CD8-positive, alpha-beta memory T cell (primary cell): ENCODE measurements at regions not wholly inside any gene's neighbourhood (a gene's known extent, or its start where the extent isn't known, plus 50 kb on each side); places are given as distances from the start of the nearest gene placed in this dataset.

Experiments used
- CTCF ChIA-PET: fragments of 350-600 bp; sonication (Branson Sonifier 250); formaldehyde crosslinking; loops from one replicate; lab custom pipeline; 2021; ENCODE audit warnings: antibody characterized with exemption; lab: Charles Lee
- POLR2A ChIA-PET: fragments of 350-600 bp; sonication (Branson Sonifier 250); formaldehyde crosslinking; loops from one replicate; lab custom pipeline; 2021; ENCODE audit warnings: antibody characterized with exemption; lab: Charles Lee
- DNase-seq, 5 donors: peaks; one replicate each; pipeline versions ENCODE4 v3.0.0 to v3.0.0-alpha.2; 2020 to 2022; ENCODE audit warnings: mixed read lengths in 1 of 5
- H3K27ac ChIP-seq: one replicate; pipeline ENCODE4 v1.7.0; 2013; ENCODE audit warnings: low read depth, mild to moderate bottlenecking, low read length, moderate library complexity
- H3K27me3 ChIP-seq: 2 replicates; pipeline ENCODE4 v1.7.0; 2013; ENCODE audit warnings: low read length, mild to moderate bottlenecking; ENCODE audit not compliant: insufficient read depth, poor library complexity, severe bottlenecking
- H3K36me3 ChIP-seq: 2 replicates; pipeline ENCODE4 v1.7.0; 2013; ENCODE audit warnings: mild to moderate bottlenecking, low read length, moderate library complexity; ENCODE audit not compliant: insufficient read depth
- H3K4me1 ChIP-seq: 2 replicates; pipeline ENCODE4 v1.7.0; 2013; ENCODE audit warnings: mild to moderate bottlenecking, low read length, moderate library complexity; ENCODE audit not compliant: insufficient read depth
- H3K4me3 ChIP-seq: 2 replicates; pipeline ENCODE4 v1.7.0; 2013; ENCODE audit warnings: mild to moderate bottlenecking, low read length
- H3K9me3 ChIP-seq: 2 replicates; pipeline ENCODE4 v1.7.0; 2013; ENCODE audit warnings: mild to moderate bottlenecking, low read length
- H3K27ac Mint-ChIP-seq, 8 donors: one replicate each; pipeline ENCODE4 v1.8.0; 2020 to 2021; ENCODE audit warnings: mixed read lengths in 8 of 8, mild to moderate bottlenecking in 6 of 8, inconsistent platforms in 3 of 8, moderate library complexity in 3 of 8
- H3K27me3 Mint-ChIP-seq, 2 donors: one replicate each; pipeline ENCODE4 v1.8.0; 2020 to 2021; ENCODE audit warnings: mixed read lengths in 2 of 2, mild to moderate bottlenecking in 1 of 2, moderate library complexity in 1 of 2
- H3K36me3 Mint-ChIP-seq, 3 donors: one replicate each; pipeline ENCODE4 v1.8.0; 2020 to 2021; ENCODE audit warnings: mixed read lengths in 3 of 3, inconsistent platforms in 1 of 3, mild to moderate bottlenecking in 1 of 3
- H3K4me1 Mint-ChIP-seq, 3 donors: one replicate each; pipeline ENCODE4 v1.8.0; 2020 to 2021; ENCODE audit warnings: mixed read lengths in 3 of 3, inconsistent platforms in 1 of 3, mild to moderate bottlenecking in 1 of 3
- H3K4me3 Mint-ChIP-seq, 7 donors: one replicate each; pipeline ENCODE4 v1.8.0; 2020 to 2021; ENCODE audit warnings: mixed read lengths in 7 of 7, mild to moderate bottlenecking in 6 of 7, moderate library complexity in 4 of 7, inconsistent platforms in 2 of 7
- H3K9me3 Mint-ChIP-seq, 5 donors: one replicate each; pipeline ENCODE4 v1.8.0; 2020 to 2022; ENCODE audit warnings: mixed read lengths in 5 of 5, mild to moderate bottlenecking in 3 of 5, moderate library complexity in 2 of 5, inconsistent platforms in 1 of 5

GRCh38 chr9:119801311-119801710 is 432.1 kb upstream of the BRINP1 start:
- no peaks in the 10 kb centered on the region for H3K27me3 Mint-ChIP-seq
- Histone ChIP-seq H3K9me3 (no peaks in the 10 kb centered on the region), H3K27ac (no peak overlapping the region), H3K4me1 (no peaks in the 10 kb centered on the region), H3K27me3 (no peaks in the 10 kb centered on the region), H3K36me3 (no peaks in the 10 kb centered on the region), H3K4me3 (no peak overlapping the region)
- no peak for DNase-seq
- H3K9me3 Mint-ChIP-seq = peaks cover 0 to 5% (median 3%) of the 10 kb centered on the region in 5 donors
- H3K36me3 Mint-ChIP-seq = no peaks in the 10 kb centered on the region
- no peak overlapping the region for H3K27ac Mint-ChIP-seq
- ChIA-PET CTCF (no interaction called here), POLR2A (no interaction called here)
- H3K4me1 Mint-ChIP-seq = no peaks in the 10 kb centered on the region
- no peak overlapping the region for H3K4me3 Mint-ChIP-seq

- H3K27ac ChIP-seq = no peak overlapping the region
- H3K36me3 ChIP-seq = no peaks in the 10 kb centered on the region
- Mint-ChIP-seq H3K27me3 (no peaks in the 10 kb centered on the region), H3K4me1 (no peaks in the 10 kb centered on the region), H3K9me3 (peaks cover 0 to 4% (median 0%) of the 10 kb centered on the region in 5 donors), H3K36me3 (no peaks in the 10 kb centered on the region), H3K27ac (no peak overlapping the region), H3K4me3 (no peak overlapping the region)
- POLR2A ChIA-PET = no interaction called here
- no peaks in the 10 kb centered on the region for H3K27me3 ChIP-seq
- no peak overlapping the region for H3K4me3 ChIP-seq
- H3K9me3 ChIP-seq = no peaks in the 10 kb centered on the region
- no peak for DNase-seq
- CTCF ChIA-PET = no interaction called here
- H3K4me1 ChIP-seq = no peaks in the 10 kb centered on the region
Observed at GRCh38 chr9:119795395-119795794, 426.2 kb upstream of the BRINP1 start.

GRCh38 chr9:119794836-119795235 is 425.6 kb upstream of the BRINP1 start:
- POLR2A ChIA-PET = no interaction called here
- no peaks in the 10 kb centered on the region for H3K27me3 ChIP-seq
- CTCF ChIA-PET = no interaction called here

GRCh38 chr9:119793218-119793617 is 424.0 kb upstream of the BRINP1 start:
- DNase-seq = no peak
- ChIA-PET CTCF (no interaction called here), POLR2A (no interaction called here)
- H3K36me3 ChIP-seq = no peaks in the 10 kb centered on the region
- H3K4me1 ChIP-seq = no peaks in the 10 kb centered on the region
- no peaks in the 10 kb centered on the region for H3K4me1 Mint-ChIP-seq
- H3K9me3 ChIP-seq = no peaks in the 10 kb centered on the region
- no peaks in the 10 kb centered on the region for H3K27me3 ChIP-seq
- H3K27me3 Mint-ChIP-seq = no peaks in the 10 kb centered on the region
- H3K36me3 Mint-ChIP-seq = no peaks in the 10 kb centered on the region
- H3K4me3 ChIP-seq = no peak overlapping the region
- no peak overlapping the region for H3K4me3 Mint-ChIP-seq
- H3K9me3 Mint-ChIP-seq = peaks cover 0 to 4% (median 0%) of the 10 kb centered on the region in 5 donors
- H3K27ac Mint-ChIP-seq = no peak overlapping the region
- no peak overlapping the region for H3K27ac ChIP-seq

More at GRCh38 chr9:119794836-119795235, 425.6 kb upstream of the BRINP1 start:
- no peaks in the 10 kb centered on the region for H3K9me3 ChIP-seq
- H3K27ac Mint-ChIP-seq = no peak overlapping the region
- H3K27ac ChIP-seq = no peak overlapping the region
- DNase-seq = no peak
- no peaks in the 10 kb centered on the region for H3K27me3 Mint-ChIP-seq
- H3K4me1 Mint-ChIP-seq = no peaks in the 10 kb centered on the region
- no peaks in the 10 kb centered on the region for H3K36me3 Mint-ChIP-seq
- no peak overlapping the region for H3K4me3 Mint-ChIP-seq
- no peaks in the 10 kb centered on the region for H3K4me1 ChIP-seq
- peaks cover 0 to 4% (median 0%) of the 10 kb centered on the region in 5 donors for H3K9me3 Mint-ChIP-seq
- H3K4me3 ChIP-seq = no peak overlapping the region
- no peaks in the 10 kb centered on the region for H3K36me3 ChIP-seq

- Histone ChIP-seq H3K9me3 (no peaks in the 10 kb centered on the region), H3K36me3 (no peaks in the 10 kb centered on the region), H3K4me1 (no peaks in the 10 kb centered on the region), H3K27ac (no peak overlapping the region), H3K27me3 (no peaks in the 10 kb centered on the region), H3K4me3 (no peak overlapping the region)
- DNase-seq = no peak
- Mint-ChIP-seq H3K4me1 (no peaks in the 10 kb centered on the region), H3K4me3 (no peak overlapping the region), H3K36me3 (no peaks in the 10 kb centered on the region), H3K27ac (no peak overlapping the region), H3K27me3 (no peaks in the 10 kb centered on the region), H3K9me3 (peaks cover 0 to 4% (median 2%) of the 10 kb centered on the region in 5 donors)
- POLR2A ChIA-PET = no interaction called here
- CTCF ChIA-PET = no interaction called here
Observed at GRCh38 chr9:119792242-119792641, 423.0 kb upstream of the BRINP1 start.

- Histone ChIP-seq H3K9me3 (no peaks in the 10 kb centered on the region), H3K4me3 (no peak overlapping the region), H3K36me3 (no peaks in the 10 kb centered on the region), H3K27me3 (no peaks in the 10 kb centered on the region), H3K27ac (no peak overlapping the region), H3K4me1 (no peaks in the 10 kb centered on the region)
- no peaks in the 10 kb centered on the region for H3K27me3 Mint-ChIP-seq
- peaks cover 0 to 3% (median 0%) of the 10 kb centered on the region in 5 donors for H3K9me3 Mint-ChIP-seq
- H3K4me3 Mint-ChIP-seq = no peak overlapping the region
- ChIA-PET CTCF (no interaction called here), POLR2A (no interaction called here)
- DNase-seq = no peak
- no peak overlapping the region for H3K27ac Mint-ChIP-seq
- H3K4me1 Mint-ChIP-seq = no peaks in the 10 kb centered on the region
- H3K36me3 Mint-ChIP-seq = no peaks in the 10 kb centered on the region
Observed at GRCh38 chr9:119789987-119790386, 420.8 kb upstream of the BRINP1 start.

- Histone ChIP-seq H3K4me3 (no peak overlapping the region), H3K9me3 (no peaks in the 10 kb centered on the region), H3K27me3 (no peaks in the 10 kb centered on the region), H3K4me1 (no peaks in the 10 kb centered on the region), H3K36me3 (no peaks in the 10 kb centered on the region), H3K27ac (no peak overlapping the region)
- Mint-ChIP-seq H3K27me3 (no peaks in the 10 kb centered on the region), H3K4me1 (no peaks in the 10 kb centered on the region), H3K9me3 (peaks cover 0 to 3% (median 0%) of the 10 kb centered on the region in 5 donors), H3K27ac (no peak overlapping the region), H3K4me3 (no peak overlapping the region), H3K36me3 (no peaks in the 10 kb centered on the region)
- DNase-seq = no peak
- CTCF ChIA-PET = no interaction called here
- POLR2A ChIA-PET = no interaction called here
Observed at GRCh38 chr9:119788921-119789320, 419.7 kb upstream of the BRINP1 start.

- ChIA-PET POLR2A (no interaction called here), CTCF (no interaction called here)
- H3K27me3 ChIP-seq = no peaks in the 10 kb centered on the region
- Mint-ChIP-seq H3K4me1 (no peaks in the 10 kb centered on the region), H3K9me3 (peaks cover 0 to 4% (median 0%) of the 10 kb centered on the region in 5 donors), H3K4me3 (no peak overlapping the region), H3K27ac (no peak overlapping the region), H3K27me3 (no peaks in the 10 kb centered on the region), H3K36me3 (no peaks in the 10 kb centered on the region)
- no peak overlapping the region for H3K4me3 ChIP-seq
- no peaks in the 10 kb centered on the region for H3K9me3 ChIP-seq
- no peaks in the 10 kb centered on the region for H3K36me3 ChIP-seq
- no peak for DNase-seq
- no peaks in the 10 kb centered on the region for H3K4me1 ChIP-seq
- H3K27ac ChIP-seq = no peak overlapping the region
Observed at GRCh38 chr9:119781886-119782285, 412.7 kb upstream of the BRINP1 start.

- Histone ChIP-seq H3K27ac (no peak overlapping the region), H3K9me3 (no peaks in the 10 kb centered on the region), H3K36me3 (no peaks in the 10 kb centered on the region), H3K27me3 (no peaks in the 10 kb centered on the region), H3K4me3 (no peak overlapping the region), H3K4me1 (no peaks in the 10 kb centered on the region)
- no peak for DNase-seq
- Mint-ChIP-seq H3K27me3 (no peaks in the 10 kb centered on the region), H3K4me1 (no peaks in the 10 kb centered on the region), H3K27ac (no peak overlapping the region), H3K4me3 (no peak overlapping the region), H3K9me3 (peaks cover 0 to 5% (median 2%) of the 10 kb centered on the region in 5 donors), H3K36me3 (no peaks in the 10 kb centered on the region)
- POLR2A ChIA-PET = no interaction called here
- CTCF ChIA-PET = no interaction called here
Observed at GRCh38 chr9:119775410-119775809, 406.2 kb upstream of the BRINP1 start.
